ENCODE measurements at regions not wholly inside any gene's neighbourhood (a gene's known extent, or its start where the extent isn't known, plus 50 kb on each side); places are given as distances from the start of the nearest gene placed in this dataset.
A peak's percentile ranks its signal among the peaks of the same experiment; 100 is the strongest.

DNA sequence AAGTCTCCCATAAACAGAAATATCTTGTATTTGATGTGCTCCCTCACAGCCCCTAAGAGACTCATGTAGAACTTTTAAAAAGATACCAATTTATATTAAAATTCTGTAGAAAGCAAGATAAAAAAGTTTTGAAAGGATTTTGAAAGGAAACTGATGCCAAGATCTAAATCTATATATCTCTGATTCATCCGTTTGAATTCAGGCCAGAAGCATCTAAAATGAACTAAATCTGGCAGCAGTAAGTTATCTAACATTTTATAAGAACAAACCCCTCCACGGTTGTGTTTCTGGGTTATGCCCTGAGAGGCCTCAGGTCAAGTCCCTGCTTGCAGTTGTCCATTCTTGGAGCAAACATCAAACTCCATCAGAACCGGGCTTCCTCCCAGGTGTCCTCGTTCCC is 165.8 kb downstream of the FBXO15 start:
- H3K9me3 ChIP-seq (replicated peaks): no peaks in the 10 kb centered on the region
- no peaks in the 10 kb centered on the region for H3K27me3 ChIP-seq
- no peaks in the 10 kb centered on the region for H3K36me3 ChIP-seq
- H3K27ac ChIP-seq: no peak overlapping the region
- H3K4me1 ChIP-seq: no peaks in the 10 kb centered on the region
- no peak for DNase-seq
- H3K4me3 ChIP-seq: no peak overlapping the region

GRCh38 chr18:73980289-73980979 is 167.2 kb downstream of the FBXO15 start:
- H3K27me3 ChIP-seq: no peaks in the 10 kb centered on the region
- no peaks in the 10 kb centered on the region for H3K9me3 ChIP-seq (replicated peaks)
- H3K27ac ChIP-seq: no peak overlapping the region
- H3K36me3 ChIP-seq: no peaks in the 10 kb centered on the region
- no peak overlapping the region for H3K4me3 ChIP-seq
- no peaks in the 10 kb centered on the region for H3K4me1 ChIP-seq
- DNase-seq: peak; percentile 4 to 38

DNA sequence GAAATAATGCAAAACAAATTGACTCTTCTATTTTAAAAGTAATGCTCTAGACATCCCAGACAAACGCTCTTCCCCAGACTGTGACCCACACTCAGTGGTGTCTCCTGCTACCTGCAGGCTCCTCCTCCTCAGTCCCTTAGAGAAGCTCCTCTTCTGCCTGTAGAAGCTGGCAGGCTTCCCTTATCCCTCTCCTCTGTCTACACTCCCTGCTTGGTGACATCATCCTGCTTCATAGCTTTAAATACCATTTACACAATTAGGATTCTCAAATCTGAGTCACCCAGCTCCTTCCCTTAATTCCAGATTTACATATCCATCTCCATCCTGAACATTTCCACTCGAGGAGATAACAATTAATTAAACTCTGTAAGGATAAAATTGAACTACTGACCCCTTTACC is 167.9 kb downstream of the FBXO15 start:
- no peak overlapping the region for H3K27ac ChIP-seq
- no peaks in the 10 kb centered on the region for H3K36me3 ChIP-seq
- H3K4me3 ChIP-seq: no peak overlapping the region
- H3K9me3 ChIP-seq (replicated peaks): no peaks in the 10 kb centered on the region
- H3K4me1 ChIP-seq: no peaks in the 10 kb centered on the region
- no peaks in the 10 kb centered on the region for H3K27me3 ChIP-seq
- DNase-seq: no peak

DNA sequence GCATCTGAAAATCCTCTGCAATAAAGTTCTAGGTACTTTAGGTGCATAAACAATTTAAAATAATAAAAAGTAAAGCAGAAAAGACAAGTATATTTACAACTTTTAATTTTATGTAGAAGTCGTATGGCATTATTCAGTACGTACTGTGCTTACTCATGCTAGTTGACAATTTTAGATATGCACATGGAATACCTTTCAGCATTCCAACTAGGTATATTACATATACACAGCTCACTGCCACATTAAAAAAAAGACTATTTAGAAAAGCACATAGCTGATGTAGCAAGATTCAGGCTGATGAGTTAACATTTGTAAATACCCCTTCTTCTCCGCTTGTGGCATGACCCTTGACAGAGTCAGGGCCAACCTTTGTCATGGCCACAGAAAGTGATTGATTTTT is 171.2 kb downstream of the FBXO15 start:
- DNase-seq: no peak
- no peaks in the 10 kb centered on the region for H3K4me1 ChIP-seq

DNA sequence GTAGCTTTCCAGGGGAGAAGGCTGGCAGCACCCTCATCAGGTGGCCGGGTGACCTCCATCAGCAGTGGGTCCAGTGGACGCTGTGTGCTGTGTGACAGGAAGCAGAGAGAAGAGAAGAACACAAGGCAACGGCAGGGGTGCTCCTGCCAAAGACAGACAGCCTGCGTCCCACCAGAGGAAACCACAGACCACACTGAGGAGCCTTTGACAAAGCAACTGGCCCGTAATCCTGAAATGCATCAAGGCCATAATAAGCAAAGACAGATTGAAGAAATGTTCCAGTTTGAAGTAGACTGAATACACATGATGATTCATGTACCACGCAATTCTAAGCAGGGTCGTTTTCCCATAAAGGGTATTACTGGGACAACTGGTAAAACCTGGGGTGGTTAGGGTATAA is 172.4 kb downstream of the FBXO15 start:
- Histone ChIP-seq H3K4me1 (no peaks in the 10 kb centered on the region), H3K36me3 (no peaks in the 10 kb centered on the region), H3K4me3 (no peak overlapping the region), H3K9me3 (replicated peaks) (no peaks in the 10 kb centered on the region), H3K27ac (no peak overlapping the region), H3K27me3 (no peaks in the 10 kb centered on the region)
- peak in 1 of 2 experiments; percentile 15 for DNase-seq

More for the DNA sequence above, 171.2 kb downstream of the FBXO15 start:
- H3K9me3 ChIP-seq (replicated peaks): no peaks in the 10 kb centered on the region
- H3K36me3 ChIP-seq: no peaks in the 10 kb centered on the region
- no peak overlapping the region for H3K27ac ChIP-seq
- H3K4me3 ChIP-seq: no peak overlapping the region
- no peaks in the 10 kb centered on the region for H3K27me3 ChIP-seq

DNA sequence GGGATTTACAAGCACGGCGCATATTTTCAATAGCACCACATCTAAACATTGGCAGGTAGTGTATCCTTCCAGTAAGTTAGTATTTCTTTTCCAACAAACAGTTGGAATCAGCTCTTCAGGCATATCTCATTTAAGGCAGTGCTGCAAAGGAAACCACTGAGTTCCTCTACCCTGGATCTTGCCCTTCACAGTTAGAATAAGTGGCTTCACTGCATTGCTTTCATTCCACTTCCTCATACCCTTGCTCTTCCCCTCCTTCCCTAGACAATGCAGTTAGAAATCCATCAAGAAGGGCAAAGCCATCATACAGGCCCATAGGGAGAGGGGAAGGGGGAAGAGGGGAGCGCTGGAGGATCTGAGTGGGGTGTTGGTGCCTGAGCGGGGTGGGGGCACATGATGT is 173.7 kb downstream of the FBXO15 start:
- Histone ChIP-seq H3K9me3 (replicated peaks) (no peaks in the 10 kb centered on the region), H3K36me3 (no peaks in the 10 kb centered on the region), H3K4me1 (no peaks in the 10 kb centered on the region), H3K4me3 (no peak overlapping the region), H3K27ac (no peak overlapping the region), H3K27me3 (no peaks in the 10 kb centered on the region)
- DNase-seq: no peak

DNA sequence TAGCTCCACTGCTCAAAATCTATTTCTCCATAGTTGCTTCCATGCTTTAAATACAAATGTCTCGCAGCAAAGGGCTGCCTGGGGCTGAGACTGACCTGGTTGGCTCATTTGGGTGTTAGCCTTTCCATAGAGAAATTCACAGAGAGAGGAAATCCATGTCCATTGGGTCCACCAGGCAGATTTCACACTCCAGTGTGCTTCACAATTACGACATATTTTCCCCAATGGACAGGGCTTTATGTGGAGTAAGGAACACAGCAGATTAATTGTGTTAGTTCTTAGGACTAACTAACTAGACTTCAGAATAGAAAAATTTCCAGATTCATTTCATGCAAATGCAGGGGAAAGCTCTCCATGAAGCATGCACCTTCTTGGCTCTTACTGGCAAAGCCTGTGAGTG is 180.7 kb downstream of the FBXO15 start:
- no peak overlapping the region for H3K4me3 ChIP-seq
- no peaks in the 10 kb centered on the region for H3K4me1 ChIP-seq
- H3K36me3 ChIP-seq: no peaks in the 10 kb centered on the region
- H3K27ac ChIP-seq: no peak overlapping the region
- no peak for DNase-seq
- H3K9me3 ChIP-seq (replicated peaks): no peaks in the 10 kb centered on the region
- H3K27me3 ChIP-seq: no peaks in the 10 kb centered on the region

DNA sequence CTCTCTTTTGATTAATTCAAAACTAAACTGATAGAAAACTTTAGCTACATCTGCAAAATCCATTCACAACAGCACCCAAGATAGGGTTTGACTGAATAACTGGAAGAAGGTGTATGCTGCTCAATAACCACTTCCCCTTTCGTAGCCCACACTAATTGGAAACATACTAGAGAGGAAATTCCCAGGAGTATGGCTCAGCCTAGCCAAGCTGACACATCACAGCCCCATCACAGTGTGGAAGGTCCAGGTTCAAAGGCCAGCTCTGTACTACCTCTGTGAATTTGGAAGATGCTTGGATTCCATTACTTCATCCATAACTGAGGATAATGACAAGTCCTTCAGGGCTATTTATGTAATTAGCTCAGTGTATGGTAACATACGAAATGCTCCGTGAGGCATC is 185.4 kb downstream of the FBXO15 start:
- no peaks in the 10 kb centered on the region for H3K36me3 ChIP-seq
- no peaks in the 10 kb centered on the region for H3K9me3 ChIP-seq (replicated peaks)
- no peak overlapping the region for H3K27ac ChIP-seq
- H3K27me3 ChIP-seq: no peaks in the 10 kb centered on the region
- H3K4me3 ChIP-seq: no peak overlapping the region
- no peaks in the 10 kb centered on the region for H3K4me1 ChIP-seq
- DNase-seq: no peak

DNA sequence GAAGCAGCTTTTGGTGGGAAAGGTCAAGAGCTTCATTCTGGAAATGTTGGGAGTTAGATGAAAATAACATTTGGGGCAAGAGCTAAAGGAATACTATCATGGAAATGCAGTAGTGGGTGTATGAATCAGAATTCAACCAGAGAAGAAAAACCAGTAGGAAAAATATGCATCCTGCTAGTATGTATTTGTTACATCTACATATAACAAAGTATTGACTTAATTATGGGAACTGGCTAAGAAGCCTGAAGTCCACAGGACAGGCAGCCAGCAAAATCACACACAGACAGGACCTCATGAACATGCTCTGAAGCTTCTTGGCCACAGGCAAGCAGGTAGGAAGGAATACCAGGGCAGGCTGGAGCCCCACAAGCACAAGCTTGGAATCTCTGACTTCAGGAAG is 185.8 kb downstream of the FBXO15 start:
- no peaks in the 10 kb centered on the region for H3K27me3 ChIP-seq
- no peaks in the 10 kb centered on the region for H3K36me3 ChIP-seq
- H3K4me1 ChIP-seq: no peaks in the 10 kb centered on the region
- DNase-seq: no peak
- no peak overlapping the region for H3K27ac ChIP-seq
- no peak overlapping the region for H3K4me3 ChIP-seq
- H3K9me3 ChIP-seq (replicated peaks): no peaks in the 10 kb centered on the region

DNA sequence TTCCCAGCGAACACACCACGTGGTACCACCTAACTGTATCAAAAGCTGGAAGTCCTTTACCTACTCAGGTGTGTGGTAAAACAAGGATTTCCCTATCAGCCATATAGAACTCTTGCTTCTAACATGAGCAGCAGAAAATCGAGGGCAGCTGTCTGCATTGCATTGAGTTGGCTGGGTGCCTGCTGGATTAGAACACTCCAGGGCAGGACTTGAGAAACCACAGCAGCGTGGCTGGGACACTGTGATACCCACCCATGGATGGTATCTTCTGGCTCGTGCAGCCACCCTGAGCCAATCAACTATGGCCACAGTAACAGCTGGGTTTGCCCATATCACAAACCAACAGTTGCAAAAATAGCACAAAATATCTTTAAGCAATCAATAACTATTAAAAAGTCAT is 188.3 kb downstream of the FBXO15 start:
- peak; percentile 5 to 17 for DNase-seq
- Histone ChIP-seq H3K27me3 (no peaks in the 10 kb centered on the region), H3K36me3 (no peaks in the 10 kb centered on the region), H3K4me1 (no peaks in the 10 kb centered on the region), H3K27ac (no peak overlapping the region), H3K4me3 (no peak overlapping the region), H3K9me3 (replicated peaks) (no peaks in the 10 kb centered on the region)

DNA sequence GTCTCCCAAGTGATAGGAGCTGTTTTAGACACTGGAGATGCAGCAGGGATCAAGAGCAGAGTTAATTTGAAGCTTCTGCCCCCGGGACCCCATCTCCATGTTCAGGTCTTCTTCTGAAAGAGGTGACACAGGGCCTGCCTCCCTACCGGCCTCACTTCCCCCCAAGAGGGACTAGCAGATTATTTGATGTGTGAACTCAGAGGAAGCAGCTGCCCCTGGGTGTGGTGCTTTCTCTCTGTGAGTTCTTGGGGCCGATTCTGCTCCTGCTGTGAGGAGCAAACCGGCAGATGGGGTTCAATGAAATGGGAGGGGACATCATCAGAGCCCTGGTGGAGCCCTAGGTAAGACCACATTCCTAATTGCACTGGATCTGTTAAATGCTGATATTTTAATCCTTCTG is 193.4 kb downstream of the FBXO15 start:
- no peaks in the 10 kb centered on the region for H3K36me3 ChIP-seq
- H3K4me1 ChIP-seq: no peaks in the 10 kb centered on the region
- no peak overlapping the region for H3K27ac ChIP-seq
- no peak overlapping the region for H3K4me3 ChIP-seq
- H3K9me3 ChIP-seq (replicated peaks): no peaks in the 10 kb centered on the region
- no peaks in the 10 kb centered on the region for H3K27me3 ChIP-seq
- DNase-seq: no peak

GRCh38 chr18:73952296-73952946 is 195.2 kb downstream of the FBXO15 start:
- H3K27me3 ChIP-seq: no peaks in the 10 kb centered on the region
- no peak overlapping the region for H3K27ac ChIP-seq
- no peak for DNase-seq
- H3K9me3 ChIP-seq (replicated peaks): no peaks in the 10 kb centered on the region
- H3K4me3 ChIP-seq: no peak overlapping the region
- no peaks in the 10 kb centered on the region for H3K4me1 ChIP-seq
- no peaks in the 10 kb centered on the region for H3K36me3 ChIP-seq

DNA sequence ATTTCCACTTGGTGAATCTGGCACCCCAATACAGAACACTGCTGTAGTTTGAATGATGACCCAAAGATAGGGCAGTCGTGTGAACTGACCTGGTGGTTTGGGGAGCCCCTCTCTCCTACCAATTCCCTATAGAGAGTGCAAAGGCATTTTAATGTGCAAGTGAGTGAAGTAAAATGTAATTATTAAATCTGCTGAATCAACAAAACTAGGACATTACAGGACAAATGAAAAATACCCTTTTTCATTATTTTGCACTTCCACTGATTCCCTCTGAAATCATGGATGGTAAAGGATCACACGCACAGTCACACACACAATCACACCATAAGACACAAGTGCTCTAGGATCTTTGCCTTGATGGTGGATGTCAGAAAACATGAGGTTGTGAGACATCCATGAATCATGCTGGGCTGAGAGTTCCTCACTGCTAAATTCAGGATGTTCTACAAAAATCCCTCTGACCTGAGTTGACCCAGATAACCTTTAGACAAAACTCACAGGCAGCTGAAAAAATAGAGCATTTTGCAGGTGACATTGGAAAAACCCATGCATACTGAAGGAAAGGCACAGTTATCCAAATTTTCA is 197.4 kb downstream of the FBXO15 start:
- no peak for DNase-seq
- no peaks in the 10 kb centered on the region for H3K9me3 ChIP-seq (replicated peaks)
- no peak overlapping the region for H3K4me3 ChIP-seq
- H3K27me3 ChIP-seq: no peaks in the 10 kb centered on the region
- H3K4me1 ChIP-seq: no peaks in the 10 kb centered on the region
- no peaks in the 10 kb centered on the region for H3K36me3 ChIP-seq
- no peak overlapping the region for H3K27ac ChIP-seq

GRCh38 chr18:73948497-73948896 is 199.1 kb downstream of the FBXO15 start:
- Histone ChIP-seq H3K36me3 (no peaks in the 10 kb centered on the region), H3K27me3 (no peaks in the 10 kb centered on the region), H3K4me3 (no peak overlapping the region), H3K4me1 (no peaks in the 10 kb centered on the region), H3K27ac (no peak overlapping the region), H3K9me3 (replicated peaks) (no peaks in the 10 kb centered on the region)
- no peak for DNase-seq

DNA sequence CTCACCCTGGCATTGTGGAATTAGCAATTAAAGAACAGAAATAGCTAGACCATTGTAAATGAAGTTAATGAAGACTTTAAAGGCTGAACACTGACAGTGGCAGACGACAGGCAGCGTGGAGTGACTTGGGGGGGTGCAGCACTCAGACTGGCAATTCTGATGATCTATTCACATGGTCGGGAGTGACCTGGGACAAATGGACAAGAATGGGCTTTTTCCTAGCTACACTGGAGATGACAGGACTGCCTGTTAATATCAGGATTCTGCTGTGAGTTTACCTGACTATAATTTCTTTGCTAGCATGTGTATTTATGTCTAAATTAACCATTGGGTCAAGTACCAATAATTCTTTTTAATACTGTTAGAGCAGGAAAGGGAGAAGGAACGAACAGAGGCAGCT is 199.6 kb downstream of the FBXO15 start:
- Histone ChIP-seq H3K4me1 (no peaks in the 10 kb centered on the region), H3K27me3 (no peaks in the 10 kb centered on the region), H3K36me3 (no peaks in the 10 kb centered on the region), H3K27ac (no peak overlapping the region), H3K9me3 (replicated peaks) (no peaks in the 10 kb centered on the region), H3K4me3 (no peak overlapping the region)
- no peak for DNase-seq

Data from SJCRH30 (cell line).